Testis (tissue), 2 donors: ENCODE measurements at regions not wholly inside any gene's neighbourhood (a gene's known extent, or its start where the extent isn't known, plus 50 kb on each side); places are given as distances from the start of the nearest gene placed in this dataset.

Experiments
- POLR2A ChIP-seq: fragments of 450-650 bp; IDR thresholded peaks from one replicate; pipeline ENCODE4 v1.6.1; 2017; ENCODE audit warnings: antibody characterized with exemption, mild to moderate bottlenecking, moderate library complexity
- TF ChIP-seq, protein P1 (sequence below), 3 experiments: fragments of 450-650 bp in 2 of 3; fragments of 200-600 bp in 1 of 3; sonication (generic) in 1 of 3; IDR thresholded peaks; one replicate each; pipeline ENCODE4 v1.5.1; 2016 to 2019; ENCODE audit warnings: antibody characterized with exemption in 3 of 3, mild to moderate bottlenecking in 2 of 3, moderate library complexity in 1 of 3

DNA sequence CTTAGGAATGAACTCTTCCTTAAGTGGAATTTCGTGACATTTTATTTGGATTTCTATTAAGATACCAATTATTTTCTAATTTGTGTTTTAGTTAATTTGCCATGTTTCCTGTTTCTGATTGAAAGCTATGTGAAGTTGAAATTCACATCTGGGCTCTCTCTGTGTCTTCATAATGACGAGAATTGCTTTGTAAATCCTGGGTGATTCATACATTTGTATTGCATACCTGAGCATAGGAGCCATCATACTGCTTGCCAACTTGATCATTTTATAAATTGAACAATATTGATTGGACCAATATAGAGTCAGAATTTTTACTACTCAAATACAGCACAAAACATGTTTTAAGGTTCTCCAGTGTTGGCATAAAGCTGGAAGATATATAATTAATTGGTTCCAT is 817.9 kb downstream of the BRINP3 start:
- TF ChIP-seq POLR2A = no peak
- TF ChIP-seq, protein P1, sequence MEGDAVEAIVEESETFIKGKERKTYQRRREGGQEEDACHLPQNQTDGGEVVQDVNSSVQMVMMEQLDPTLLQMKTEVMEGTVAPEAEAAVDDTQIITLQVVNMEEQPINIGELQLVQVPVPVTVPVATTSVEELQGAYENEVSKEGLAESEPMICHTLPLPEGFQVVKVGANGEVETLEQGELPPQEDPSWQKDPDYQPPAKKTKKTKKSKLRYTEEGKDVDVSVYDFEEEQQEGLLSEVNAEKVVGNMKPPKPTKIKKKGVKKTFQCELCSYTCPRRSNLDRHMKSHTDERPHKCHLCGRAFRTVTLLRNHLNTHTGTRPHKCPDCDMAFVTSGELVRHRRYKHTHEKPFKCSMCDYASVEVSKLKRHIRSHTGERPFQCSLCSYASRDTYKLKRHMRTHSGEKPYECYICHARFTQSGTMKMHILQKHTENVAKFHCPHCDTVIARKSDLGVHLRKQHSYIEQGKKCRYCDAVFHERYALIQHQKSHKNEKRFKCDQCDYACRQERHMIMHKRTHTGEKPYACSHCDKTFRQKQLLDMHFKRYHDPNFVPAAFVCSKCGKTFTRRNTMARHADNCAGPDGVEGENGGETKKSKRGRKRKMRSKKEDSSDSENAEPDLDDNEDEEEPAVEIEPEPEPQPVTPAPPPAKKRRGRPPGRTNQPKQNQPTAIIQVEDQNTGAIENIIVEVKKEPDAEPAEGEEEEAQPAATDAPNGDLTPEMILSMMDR (IDR thresholded peaks at IDR 0.05) = no peak
